IMR-90 (cell line): ENCODE measurements at regions not wholly inside any gene's neighbourhood (a gene's known extent, or its start where the extent isn't known, plus 50 kb on each side); places are given as distances from the start of the nearest gene placed in this dataset.

Experiments used
- ATAC-seq: fragments of 200-7000 bp; cut with Tn5 transposase; 2 replicates; pipeline ENCODE4 v1.9.1; 2020; ENCODE audit warnings: low read depth, mild to moderate bottlenecking, moderate library complexity
- BruUV-seq: library from RNA; stranded (reverse); fragments of 400-500 nt; replicated peaks from 2 replicates; lab custom pipeline; 2021; lab: Mats Ljungman, UMichigan
- CTCF ChIA-PET: fragments of 300-600 bp; formaldehyde crosslinking; extraction: SDS; loops from one replicate; lab custom pipeline; 2021; ENCODE audit warnings: antibody characterized with exemption; lab: Yijun Ruan, JAX
- POLR2A ChIA-PET: fragments of 300-600 bp; sonication (Branson Sonifier 250); formaldehyde crosslinking; loops from one replicate; lab custom pipeline; 2022; ENCODE audit warnings: antibody characterized with exemption; ENCODE audit not compliant: unreplicated experiment; lab: Charles Lee
- DNase-seq: peaks from one replicate; pipeline ENCODE4 v3.0.0; 2013
- H2AFZ ChIP-seq: replicated peaks from 2 replicates; pipeline ENCODE3; 2013; ENCODE audit warnings: low read length, mild to moderate bottlenecking; ENCODE audit not compliant: poor library complexity
- H2AK5ac ChIP-seq: 2 replicates; pipeline ENCODE4 v1.6.1; 2013; ENCODE audit warnings: low read depth, low read length, inconsistent platforms
- H2AK9ac ChIP-seq: replicated peaks from 2 replicates; pipeline ENCODE3; 2013; ENCODE audit warnings: mild to moderate bottlenecking, low read depth, low read length, moderate library complexity; ENCODE audit not compliant: poor library complexity
- H2BK120ac ChIP-seq: 2 replicates; pipeline ENCODE4 v1.6.1; 2013; ENCODE audit warnings: low read depth, low read length, inconsistent platforms
- H2BK15ac ChIP-seq: 3 replicates; pipeline ENCODE4 v1.6.1; 2013; ENCODE audit warnings: low read depth, low read length, inconsistent platforms
- H2BK20ac ChIP-seq: 2 replicates; pipeline ENCODE4 v1.6.1; 2013; ENCODE audit warnings: low read depth, mild to moderate bottlenecking, inconsistent platforms, low read length, moderate library complexity
- H2BK5ac ChIP-seq: 2 replicates; pipeline ENCODE4 v1.6.1; 2013; ENCODE audit warnings: mild to moderate bottlenecking, low read depth, low read length, inconsistent platforms; ENCODE audit not compliant: poor library complexity, severe bottlenecking
- H3K14ac ChIP-seq: replicated peaks from 2 replicates; pipeline ENCODE4 v1.6.1; 2013; ENCODE audit warnings: low read depth, low read length, inconsistent platforms
- H3K18ac ChIP-seq: 2 replicates; pipeline ENCODE4 v1.6.1; 2013; ENCODE audit warnings: low read depth, low read length, control low read depth
- H3K23ac ChIP-seq: 2 replicates; pipeline ENCODE4 v1.6.1; 2013; ENCODE audit warnings: low read depth, low read length, inconsistent platforms
- H3K27ac ChIP-seq: 2 replicates; pipeline ENCODE4 v1.5.1; 2013; ENCODE audit warnings: mild to moderate bottlenecking, control low read depth, low read length; ENCODE audit not compliant: insufficient read depth
- H3K27me3 ChIP-seq: 2 replicates; pipeline ENCODE4 v1.6.1; 2013; ENCODE audit warnings: low read length; ENCODE audit not compliant: control insufficient read depth, insufficient read depth
- H3K36me3 ChIP-seq: 2 replicates; pipeline ENCODE4 v1.6.1; 2013; ENCODE audit warnings: low read length, mixed read lengths; ENCODE audit not compliant: control insufficient read depth, insufficient read depth
- H3K4ac ChIP-seq: 2 replicates; pipeline ENCODE4 v1.6.1; 2013; ENCODE audit warnings: low read depth, low read length, inconsistent platforms
- H3K4me1 ChIP-seq: 2 replicates; pipeline ENCODE4 v1.6.1; 2013; ENCODE audit warnings: low read length, mixed read lengths; ENCODE audit not compliant: control insufficient read depth, insufficient read depth
- H3K4me2 ChIP-seq: 2 replicates; pipeline ENCODE4 v1.6.1; 2013; ENCODE audit warnings: low read depth, mild to moderate bottlenecking, control low read depth, low read length, moderate library complexity
- H3K4me3 ChIP-seq: 2 replicates; pipeline ENCODE4 v1.5.1; 2013; ENCODE audit warnings: low read depth, mild to moderate bottlenecking, control low read depth, low read length, moderate library complexity; ENCODE audit not compliant: insufficient read depth
- H3K56ac ChIP-seq: 2 replicates; pipeline ENCODE4 v1.6.1; 2013; ENCODE audit warnings: low read length, inconsistent platforms; ENCODE audit not compliant: insufficient read depth; ENCODE audit errors: extremely low read depth
- H3K79me1 ChIP-seq, 2 experiments: 2 replicates each; pipeline ENCODE4 v1.6.1; 2013; ENCODE audit warnings: low read length in 2 of 2, inconsistent platforms in 1 of 2, low read depth in 1 of 2
- H3K9ac ChIP-seq: 2 replicates; pipeline ENCODE4 v1.6.1; 2013; ENCODE audit warnings: low read depth, low read length, control low read depth
- H3K9me1 ChIP-seq: 2 replicates; pipeline ENCODE4 v1.6.1; 2013; ENCODE audit warnings: low read length, inconsistent platforms; ENCODE audit not compliant: insufficient read depth
- H3K9me3 ChIP-seq: 2 replicates; pipeline ENCODE4 v1.6.1; 2013; ENCODE audit warnings: low read length; ENCODE audit not compliant: control insufficient read depth, insufficient read depth
- H4K20me1 ChIP-seq: 2 replicates; pipeline ENCODE4 v1.6.1; 2013; ENCODE audit warnings: low read length, inconsistent platforms; ENCODE audit not compliant: insufficient read depth
- H4K5ac ChIP-seq: 2 replicates; pipeline ENCODE4 v1.6.1; 2013; ENCODE audit warnings: mild to moderate bottlenecking, low read depth, low read length, control low read depth
- H4K8ac ChIP-seq, 2 experiments: 2 replicates each; pipeline ENCODE4 v1.6.1; 2013; ENCODE audit warnings: low read depth in 2 of 2, low read length in 2 of 2, control low read depth in 1 of 2, inconsistent platforms in 1 of 2
- H4K91ac ChIP-seq: 2 replicates; pipeline ENCODE4 v1.6.1; 2013; ENCODE audit warnings: low read depth, low read length, inconsistent platforms; ENCODE audit not compliant: insufficient read depth
- CEBPB ChIP-seq: IDR thresholded peaks from 2 replicates; pipeline ENCODE4 v1.6.1; 2012; ENCODE audit warnings: low read depth, low read length, improper control_type of control experiment
- CHD1 ChIP-seq: IDR thresholded peaks from 2 replicates; pipeline ENCODE4 v1.6.1; 2012; ENCODE audit warnings: low read depth, low read length, improper control_type of control experiment
- MAFK ChIP-seq: IDR thresholded peaks from 2 replicates; pipeline ENCODE4 v1.6.1; 2012; ENCODE audit warnings: low read depth, low read length, improper control_type of control experiment
- MAZ ChIP-seq: IDR thresholded peaks from 2 replicates; pipeline ENCODE4 v1.6.1; 2012; ENCODE audit warnings: low read depth, mild to moderate bottlenecking, low read length, improper control_type of control experiment, moderate library complexity, borderline replicate concordance
- MXI1 ChIP-seq: IDR thresholded peaks from 2 replicates; pipeline ENCODE4 v1.6.1; 2012; ENCODE audit warnings: low read depth, mild to moderate bottlenecking, low read length, moderate library complexity, borderline replicate concordance
- NFE2L2 ChIP-seq: fragments of 150-350 bp; IDR thresholded peaks from 2 replicates; pipeline ENCODE4 v1.6.1; 2016; ENCODE audit warnings: low read depth, mild to moderate bottlenecking, low read length
- POLR2A ChIP-seq: IDR thresholded peaks from 2 replicates; pipeline ENCODE4 v1.6.1; 2012; ENCODE audit warnings: mild to moderate bottlenecking, low read depth, low read length
- RAD21 ChIP-seq: IDR thresholded peaks from 2 replicates; pipeline ENCODE4 v1.6.1; 2012; ENCODE audit warnings: low read length, improper control_type of control experiment
- RFX5 ChIP-seq: IDR thresholded peaks from 2 replicates; pipeline ENCODE4 v1.8.0; 2012; ENCODE audit warnings: low read depth, mild to moderate bottlenecking, low read length, moderate library complexity
- SMC3 ChIP-seq: fragments of 150-350 bp; IDR thresholded peaks from 2 replicates; pipeline ENCODE4 v1.6.1; 2016; ENCODE audit warnings: low read depth, mild to moderate bottlenecking, antibody characterized with exemption, low read length, moderate library complexity
- WGBS, 2 experiments: methylation state at CpG; one replicate each; pipeline versions ENCODE4 v1.1.5 to v1.1.7; 2013; ENCODE audit warnings: missing lambda C conversion rate in 2 of 2; ENCODE audit not compliant: insufficient read length in 1 of 2; ENCODE audit errors: extremely low coverage in 2 of 2; 5-methylcytosine and 5-hydroxymethylcytosine counted together
- dilution Hi-C: fragments of 300-500 bp; cut with HindIII; formaldehyde crosslinking; loops from one replicate; pipeline ENCODE4 v1.14.3; 2018; ENCODE audit warnings: low sequenced_read_pairs; ENCODE audit not compliant: unreplicated experiment
- in situ Hi-C: fragments of 300-500 bp; cut with MboI; formaldehyde crosslinking; loops from 3 replicates; pipeline ENCODE4 v1.14.3; 2019; ENCODE audit warnings: low sequenced_read_pairs, inconsistent platforms, mixed read lengths
- intact Hi-C: fragments of 100-400 bp; cut with micrococcal nuclease; formaldehyde crosslinking; loops from 2 replicates; pipeline ENCODE4 v1.10.0; 2022
- TF ChIP-seq, protein P1 (sequence below): conservative IDR thresholded peaks from 2 replicates; pipeline ENCODE4 v1.5.1; 2012; ENCODE audit warnings: mild to moderate bottlenecking, low read depth, low read length, improper control_type of control experiment
- TF ChIP-seq, protein P2 (sequence below): fragments of 150-350 bp; IDR thresholded peaks from 2 replicates; pipeline ENCODE4 v1.6.1; 2016; ENCODE audit warnings: low read depth, mild to moderate bottlenecking, low read length, moderate library complexity, borderline replicate concordance

DNA sequence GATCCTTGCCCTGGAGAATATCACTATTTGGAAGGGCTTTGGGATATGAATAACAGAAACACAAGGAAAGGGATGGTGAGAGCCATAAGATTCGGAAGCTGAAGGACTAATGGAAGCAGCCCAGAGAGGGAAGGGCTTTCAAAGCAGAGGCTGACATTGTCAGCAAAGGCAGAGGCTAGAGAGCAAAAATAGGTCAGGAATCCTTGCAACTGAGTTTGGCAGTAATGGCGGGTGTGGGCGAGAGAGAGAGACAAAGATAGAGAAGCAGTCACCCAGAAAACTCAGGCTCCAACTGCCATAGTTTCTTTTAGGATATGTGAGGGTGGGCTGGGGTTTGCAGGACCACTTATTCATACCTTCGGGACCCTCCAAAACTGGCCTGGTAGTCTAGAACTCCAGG is 248.6 kb downstream of the OPA1 start:
- ATAC-seq (no peak), DNase-seq (no peak)
- no peaks in the 10 kb centered on the region for H3K36me3 ChIP-seq
- WGBS, 2 experiments = 86% methylated on average over 1 of the region's 4 CpGs; no CpG with 5 or more reads in 1 of the 2 experiments
- H3K4me1 ChIP-seq = no peaks in the 10 kb centered on the region
- no peak overlapping the region for H3K14ac ChIP-seq
- in situ Hi-C loops (no loop called here), dilution Hi-C loops (no loop called here), intact Hi-C loops (no loop called here)
- H3K4me3 ChIP-seq = no peak overlapping the region
- no peaks in the 10 kb centered on the region for H3K9me3 ChIP-seq
- H2AFZ ChIP-seq = no peak overlapping the region
- H3K27me3 ChIP-seq = peaks cover 35% of the 10 kb centered on the region
- POLR2A ChIA-PET = no interaction called here
- H4K20me1 ChIP-seq = no peaks in the 10 kb centered on the region
- H2BK15ac ChIP-seq = no peak overlapping the region
- H2BK5ac ChIP-seq = no peak overlapping the region
- H2BK120ac ChIP-seq = no peak overlapping the region
- no peak overlapping the region for H3K23ac ChIP-seq
- BruUV-seq = no TSS peak
- no peak overlapping the region for H4K5ac ChIP-seq
- TF ChIP-seq RFX5 (no peak), RAD21 (no peak), MAZ (no peak), CHD1 (no peak), SMC3 (no peak), NFE2L2 (no peak), MAFK (no peak), MXI1 (no peak), POLR2A (no peak), CEBPB (no peak)
- TF ChIP-seq, protein P1, sequence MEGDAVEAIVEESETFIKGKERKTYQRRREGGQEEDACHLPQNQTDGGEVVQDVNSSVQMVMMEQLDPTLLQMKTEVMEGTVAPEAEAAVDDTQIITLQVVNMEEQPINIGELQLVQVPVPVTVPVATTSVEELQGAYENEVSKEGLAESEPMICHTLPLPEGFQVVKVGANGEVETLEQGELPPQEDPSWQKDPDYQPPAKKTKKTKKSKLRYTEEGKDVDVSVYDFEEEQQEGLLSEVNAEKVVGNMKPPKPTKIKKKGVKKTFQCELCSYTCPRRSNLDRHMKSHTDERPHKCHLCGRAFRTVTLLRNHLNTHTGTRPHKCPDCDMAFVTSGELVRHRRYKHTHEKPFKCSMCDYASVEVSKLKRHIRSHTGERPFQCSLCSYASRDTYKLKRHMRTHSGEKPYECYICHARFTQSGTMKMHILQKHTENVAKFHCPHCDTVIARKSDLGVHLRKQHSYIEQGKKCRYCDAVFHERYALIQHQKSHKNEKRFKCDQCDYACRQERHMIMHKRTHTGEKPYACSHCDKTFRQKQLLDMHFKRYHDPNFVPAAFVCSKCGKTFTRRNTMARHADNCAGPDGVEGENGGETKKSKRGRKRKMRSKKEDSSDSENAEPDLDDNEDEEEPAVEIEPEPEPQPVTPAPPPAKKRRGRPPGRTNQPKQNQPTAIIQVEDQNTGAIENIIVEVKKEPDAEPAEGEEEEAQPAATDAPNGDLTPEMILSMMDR = no peak
- TF ChIP-seq, protein P2, sequence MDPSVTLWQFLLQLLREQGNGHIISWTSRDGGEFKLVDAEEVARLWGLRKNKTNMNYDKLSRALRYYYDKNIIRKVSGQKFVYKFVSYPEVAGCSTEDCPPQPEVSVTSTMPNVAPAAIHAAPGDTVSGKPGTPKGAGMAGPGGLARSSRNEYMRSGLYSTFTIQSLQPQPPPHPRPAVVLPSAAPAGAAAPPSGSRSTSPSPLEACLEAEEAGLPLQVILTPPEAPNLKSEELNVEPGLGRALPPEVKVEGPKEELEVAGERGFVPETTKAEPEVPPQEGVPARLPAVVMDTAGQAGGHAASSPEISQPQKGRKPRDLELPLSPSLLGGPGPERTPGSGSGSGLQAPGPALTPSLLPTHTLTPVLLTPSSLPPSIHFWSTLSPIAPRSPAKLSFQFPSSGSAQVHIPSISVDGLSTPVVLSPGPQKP = no peak
- no peak overlapping the region for H2AK9ac ChIP-seq
- H4K91ac ChIP-seq = no peak overlapping the region
- H2AK5ac ChIP-seq = no peak overlapping the region
- no peak overlapping the region for H3K27ac ChIP-seq
- H3K79me1 ChIP-seq = no peaks in the 10 kb centered on the region
- no peak overlapping the region for H3K56ac ChIP-seq
- H3K18ac ChIP-seq = no peak overlapping the region
- no peak overlapping the region for H2BK20ac ChIP-seq
- H3K4ac ChIP-seq = no peak overlapping the region
- CTCF ChIA-PET = no interaction called here
- H3K9me1 ChIP-seq = no peaks in the 10 kb centered on the region
- H3K4me2 ChIP-seq = no peak overlapping the region
- no peak overlapping the region for H3K9ac ChIP-seq
- no peak overlapping the region for H4K8ac ChIP-seq
